AG10803 (cell line): ENCODE measurements at regions not wholly inside any gene's neighbourhood (a gene's known extent, or its start where the extent isn't known, plus 50 kb on each side); places are given as distances from the start of the nearest gene placed in this dataset.

Source experiments
- DNase-seq: peaks from one replicate; pipeline ENCODE4 v3.0.0; 2010; ENCODE audit warnings: low read depth
- H3K4me3 ChIP-seq: 2 replicates; pipeline ENCODE4 v1.5.1; 2011; ENCODE audit warnings: mild to moderate bottlenecking, low read length, control low read depth
- CTCF ChIP-seq: conservative IDR thresholded peaks from 2 replicates; pipeline ENCODE4 v1.5.1; 2011; ENCODE audit warnings: mild to moderate bottlenecking, low read length, control low read depth, inconsistent platforms

- H3K4me3 ChIP-seq = no peak overlapping the region
- no peak for DNase-seq
- TF ChIP-seq CTCF = no peak
These were observed 163.3 kb upstream of the RALGAPA2 start for GRCh38 chr20:20875716-20876115.

- no peak for DNase-seq
- no peak overlapping the region for H3K4me3 ChIP-seq
- no peak for TF ChIP-seq CTCF
These were observed 160.0 kb upstream of the RALGAPA2 start for GRCh38 chr20:20872428-20872827.

- no peak overlapping the region for H3K4me3 ChIP-seq
- no peak for TF ChIP-seq CTCF
- DNase-seq = no peak
These were observed 156.8 kb upstream of the RALGAPA2 start for GRCh38 chr20:20869161-20869775.

GRCh38 chr20:20864351-20865096, 152.1 kb upstream of the RALGAPA2 start:
- peak; percentile 11 for DNase-seq

GRCh38 chr20:20860078-20860806, 147.8 kb upstream of the RALGAPA2 start:
- TF ChIP-seq CTCF = peak; percentile 97
- no peak overlapping the region for H3K4me3 ChIP-seq
- DNase-seq = peak; percentile 81

More at GRCh38 chr20:20864351-20865096, 152.1 kb upstream of the RALGAPA2 start:
- peak; percentile 33 for TF ChIP-seq CTCF
- H3K4me3 ChIP-seq = no peak overlapping the region

GRCh38 chr20:20859510-20859909, 147.1 kb upstream of the RALGAPA2 start:
- no peak for TF ChIP-seq CTCF
- no peak overlapping the region for H3K4me3 ChIP-seq
- DNase-seq = no peak

GRCh38 chr20:20856956-20857355, 144.5 kb upstream of the RALGAPA2 start:
- DNase-seq = peak; percentile 2
- no peak for TF ChIP-seq CTCF
- no peak overlapping the region for H3K4me3 ChIP-seq
